K562 (cell line): ENCODE measurements at regions not wholly inside any gene's neighbourhood (a gene's known extent, or its start where the extent isn't known, plus 50 kb on each side); places are given as distances from the start of the nearest gene placed in this dataset.
A peak's percentile ranks its signal among the peaks of the same experiment; 100 is the strongest.

ENCODE experiments used
- ATF7 ChIP-seq: fragments of 450-650 bp; IDR thresholded peaks from 2 replicates; pipeline ENCODE4 v1.7.1; 2014; ENCODE audit warnings: mild to moderate bottlenecking, moderate library complexity
- CBX3 ChIP-seq, 2 experiments: IDR thresholded peaks; 1 replicate in 1 of 2; 2 replicates in 1 of 2; pipeline ENCODE4 v1.6.1; 2012; ENCODE audit warnings: inconsistent platforms in 2 of 2, low read length in 2 of 2, borderline replicate concordance in 1 of 2, control low read depth in 1 of 2
- CC2D1A ChIP-seq: fragments of 450-650 bp; IDR thresholded peaks from 2 replicates; pipeline ENCODE4 v1.6.1; 2017; ENCODE audit warnings: mild to moderate bottlenecking
- DIDO1 ChIP-seq: fragments of 450-650 bp; IDR thresholded peaks from 2 replicates; pipeline ENCODE4 v1.6.1; 2016; ENCODE audit warnings: low read depth, missing biosample characterization, missing genetic modification characterization
- GATAD2B ChIP-seq: fragments of 450-650 bp; IDR thresholded peaks from 2 replicates; pipeline ENCODE4 v1.6.1; 2017; ENCODE audit warnings: mild to moderate bottlenecking, borderline replicate concordance
- HOXB6 ChIP-seq: fragments of 250-450 bp; sonication (Bioruptor Pico); IDR thresholded peaks from 2 replicates; pipeline ENCODE4 v1.5.1; 2022; ENCODE audit warnings: mild to moderate bottlenecking, borderline replicate concordance
- NCOR1 ChIP-seq: fragments of 450-650 bp; IDR thresholded peaks from 2 replicates; pipeline ENCODE4 v1.6.1; 2016; ENCODE audit warnings: mild to moderate bottlenecking, moderate library complexity
- NR2C1 ChIP-seq, 2 experiments: fragments of 450-650 bp; IDR thresholded peaks; 2 replicates each; pipeline ENCODE4 v1.6.1; 2017; ENCODE audit warnings: mild to moderate bottlenecking in 2 of 2, antibody characterized with exemption in 1 of 2, inconsistent platforms in 1 of 2, missing compliant biosample characterization in 1 of 2, missing genetic modification characterization in 1 of 2
- TRIM28 ChIP-seq: fragments of 450-650 bp; IDR thresholded peaks from 2 replicates; pipeline ENCODE4 v1.6.1; 2017
- ZNF146 ChIP-seq: IDR thresholded peaks from one replicate; pipeline ENCODE4 v1.6.1; 2018; ENCODE audit warnings: missing compliant biosample characterization; ENCODE audit not compliant: unreplicated experiment
- ZNF311 ChIP-seq: fragments of 250-450 bp; sonication (Bioruptor Pico); IDR thresholded peaks from 2 replicates; pipeline ENCODE4 v1.4.0; 2020; ENCODE audit warnings: mild to moderate bottlenecking, moderate library complexity
- TF ChIP-seq, protein P1 (sequence below): sonication (generic); formaldehyde crosslinking; IDR thresholded peaks from 2 replicates; pipeline ENCODE4 v1.8.0; 2022; ENCODE audit warnings: mild to moderate bottlenecking, missing genetic modification reagents
- TF ChIP-seq, protein P2 (sequence below): fragments of 450-650 bp; IDR thresholded peaks from 2 replicates; pipeline ENCODE4 v1.6.1; 2017; ENCODE audit warnings: mild to moderate bottlenecking, moderate library complexity
- TF ChIP-seq, protein P3 (sequence below), 2 experiments: fragments of 450-650 bp; formaldehyde crosslinking in 1 of 2; IDR thresholded peaks; 2 replicates each; pipeline versions ENCODE4 v1.4.0 to v1.6.1; 2014 to 2020; ENCODE audit warnings: mild to moderate bottlenecking in 2 of 2, borderline replicate concordance in 1 of 2, low read depth in 1 of 2
- TF ChIP-seq, protein P4 (sequence below): sonication (generic); formaldehyde crosslinking; IDR thresholded peaks from 2 replicates; pipeline ENCODE4 v1.8.1; 2022; ENCODE audit warnings: missing genetic modification reagents
- TF ChIP-seq, protein P5 (sequence below): fragments of 250-450 bp; sonication (Bioruptor Pico); IDR thresholded peaks from 2 replicates; pipeline ENCODE4 v1.5.1; 2021; ENCODE audit warnings: mild to moderate bottlenecking

DNA sequence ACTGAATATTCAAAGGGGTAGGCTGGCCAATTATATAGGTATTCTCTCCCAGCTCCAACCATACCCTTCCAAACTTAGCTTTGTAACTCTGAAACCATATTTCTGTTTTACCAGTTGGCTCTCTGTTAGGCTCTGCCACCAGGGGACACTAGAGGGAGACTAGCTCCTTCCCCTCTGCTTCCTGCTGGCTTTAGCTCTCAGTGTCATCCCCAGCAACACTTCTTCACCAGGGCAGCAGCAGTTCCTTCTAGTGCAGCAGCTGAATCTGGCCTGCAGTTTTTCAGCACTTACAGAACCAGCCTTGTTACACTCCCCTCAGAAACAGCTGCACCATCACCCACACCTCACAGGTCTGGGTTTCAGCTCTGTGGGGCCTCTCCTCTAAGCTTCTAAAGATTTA lies 51.0 kb upstream of the DOCK9 start (continued):
- TF ChIP-seq, protein P1, sequence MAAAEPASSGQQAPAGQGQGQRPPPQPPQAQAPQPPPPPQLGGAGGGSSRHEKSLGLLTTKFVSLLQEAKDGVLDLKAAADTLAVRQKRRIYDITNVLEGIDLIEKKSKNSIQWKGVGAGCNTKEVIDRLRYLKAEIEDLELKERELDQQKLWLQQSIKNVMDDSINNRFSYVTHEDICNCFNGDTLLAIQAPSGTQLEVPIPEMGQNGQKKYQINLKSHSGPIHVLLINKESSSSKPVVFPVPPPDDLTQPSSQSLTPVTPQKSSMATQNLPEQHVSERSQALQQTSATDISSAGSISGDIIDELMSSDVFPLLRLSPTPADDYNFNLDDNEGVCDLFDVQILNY (CRISPR knock-in tag), result no peak
- TF ChIP-seq TRIM28, result peak; percentile 33; the same call in 1 of the 2 replicates
- no peak for TF ChIP-seq NCOR1
- TF ChIP-seq CC2D1A, result no peak
- no peak for TF ChIP-seq HOXB6
- TF ChIP-seq ZNF311 (CRISPR knock-in tag), result no peak
- TF ChIP-seq, protein P2, sequence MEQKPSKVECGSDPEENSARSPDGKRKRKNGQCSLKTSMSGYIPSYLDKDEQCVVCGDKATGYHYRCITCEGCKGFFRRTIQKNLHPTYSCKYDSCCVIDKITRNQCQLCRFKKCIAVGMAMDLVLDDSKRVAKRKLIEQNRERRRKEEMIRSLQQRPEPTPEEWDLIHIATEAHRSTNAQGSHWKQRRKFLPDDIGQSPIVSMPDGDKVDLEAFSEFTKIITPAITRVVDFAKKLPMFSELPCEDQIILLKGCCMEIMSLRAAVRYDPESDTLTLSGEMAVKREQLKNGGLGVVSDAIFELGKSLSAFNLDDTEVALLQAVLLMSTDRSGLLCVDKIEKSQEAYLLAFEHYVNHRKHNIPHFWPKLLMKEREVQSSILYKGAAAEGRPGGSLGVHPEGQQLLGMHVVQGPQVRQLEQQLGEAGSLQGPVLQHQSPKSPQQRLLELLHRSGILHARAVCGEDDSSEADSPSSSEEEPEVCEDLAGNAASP, result no peak
- TF ChIP-seq NR2C1 (IDR thresholded peaks at IDR 0.05), result no peak
- TF ChIP-seq NR2C1 (tag; IDR thresholded peaks at IDR 0.05), result no peak
- TF ChIP-seq, protein P3, sequence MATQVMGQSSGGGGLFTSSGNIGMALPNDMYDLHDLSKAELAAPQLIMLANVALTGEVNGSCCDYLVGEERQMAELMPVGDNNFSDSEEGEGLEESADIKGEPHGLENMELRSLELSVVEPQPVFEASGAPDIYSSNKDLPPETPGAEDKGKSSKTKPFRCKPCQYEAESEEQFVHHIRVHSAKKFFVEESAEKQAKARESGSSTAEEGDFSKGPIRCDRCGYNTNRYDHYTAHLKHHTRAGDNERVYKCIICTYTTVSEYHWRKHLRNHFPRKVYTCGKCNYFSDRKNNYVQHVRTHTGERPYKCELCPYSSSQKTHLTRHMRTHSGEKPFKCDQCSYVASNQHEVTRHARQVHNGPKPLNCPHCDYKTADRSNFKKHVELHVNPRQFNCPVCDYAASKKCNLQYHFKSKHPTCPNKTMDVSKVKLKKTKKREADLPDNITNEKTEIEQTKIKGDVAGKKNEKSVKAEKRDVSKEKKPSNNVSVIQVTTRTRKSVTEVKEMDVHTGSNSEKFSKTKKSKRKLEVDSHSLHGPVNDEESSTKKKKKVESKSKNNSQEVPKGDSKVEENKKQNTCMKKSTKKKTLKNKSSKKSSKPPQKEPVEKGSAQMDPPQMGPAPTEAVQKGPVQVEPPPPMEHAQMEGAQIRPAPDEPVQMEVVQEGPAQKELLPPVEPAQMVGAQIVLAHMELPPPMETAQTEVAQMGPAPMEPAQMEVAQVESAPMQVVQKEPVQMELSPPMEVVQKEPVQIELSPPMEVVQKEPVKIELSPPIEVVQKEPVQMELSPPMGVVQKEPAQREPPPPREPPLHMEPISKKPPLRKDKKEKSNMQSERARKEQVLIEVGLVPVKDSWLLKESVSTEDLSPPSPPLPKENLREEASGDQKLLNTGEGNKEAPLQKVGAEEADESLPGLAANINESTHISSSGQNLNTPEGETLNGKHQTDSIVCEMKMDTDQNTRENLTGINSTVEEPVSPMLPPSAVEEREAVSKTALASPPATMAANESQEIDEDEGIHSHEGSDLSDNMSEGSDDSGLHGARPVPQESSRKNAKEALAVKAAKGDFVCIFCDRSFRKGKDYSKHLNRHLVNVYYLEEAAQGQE (IDR thresholded peaks at IDR 0.05; ENCODE audit: borderline replicate concordance), result peak; percentile 29; the same call in 1 of the 2 replicates
- TF ChIP-seq, protein P3 (CRISPR knock-in tag; IDR thresholded peaks at IDR 0.05; ENCODE audit: low read depth), result no peak
- TF ChIP-seq CBX3 (IDR thresholded peaks at IDR 0.05; ENCODE audit: borderline replicate concordance in 1 of 2, low read length in 2 of 2), result 0 out of 3 replicates have a peak, but pooled peaks of 1 of the 2 experiments have one; percentile 43
- no peak for TF ChIP-seq GATAD2B
- TF ChIP-seq, protein P4, sequence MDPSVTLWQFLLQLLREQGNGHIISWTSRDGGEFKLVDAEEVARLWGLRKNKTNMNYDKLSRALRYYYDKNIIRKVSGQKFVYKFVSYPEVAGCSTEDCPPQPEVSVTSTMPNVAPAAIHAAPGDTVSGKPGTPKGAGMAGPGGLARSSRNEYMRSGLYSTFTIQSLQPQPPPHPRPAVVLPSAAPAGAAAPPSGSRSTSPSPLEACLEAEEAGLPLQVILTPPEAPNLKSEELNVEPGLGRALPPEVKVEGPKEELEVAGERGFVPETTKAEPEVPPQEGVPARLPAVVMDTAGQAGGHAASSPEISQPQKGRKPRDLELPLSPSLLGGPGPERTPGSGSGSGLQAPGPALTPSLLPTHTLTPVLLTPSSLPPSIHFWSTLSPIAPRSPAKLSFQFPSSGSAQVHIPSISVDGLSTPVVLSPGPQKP (CRISPR knock-in tag), result no peak
- TF ChIP-seq, protein P5, sequence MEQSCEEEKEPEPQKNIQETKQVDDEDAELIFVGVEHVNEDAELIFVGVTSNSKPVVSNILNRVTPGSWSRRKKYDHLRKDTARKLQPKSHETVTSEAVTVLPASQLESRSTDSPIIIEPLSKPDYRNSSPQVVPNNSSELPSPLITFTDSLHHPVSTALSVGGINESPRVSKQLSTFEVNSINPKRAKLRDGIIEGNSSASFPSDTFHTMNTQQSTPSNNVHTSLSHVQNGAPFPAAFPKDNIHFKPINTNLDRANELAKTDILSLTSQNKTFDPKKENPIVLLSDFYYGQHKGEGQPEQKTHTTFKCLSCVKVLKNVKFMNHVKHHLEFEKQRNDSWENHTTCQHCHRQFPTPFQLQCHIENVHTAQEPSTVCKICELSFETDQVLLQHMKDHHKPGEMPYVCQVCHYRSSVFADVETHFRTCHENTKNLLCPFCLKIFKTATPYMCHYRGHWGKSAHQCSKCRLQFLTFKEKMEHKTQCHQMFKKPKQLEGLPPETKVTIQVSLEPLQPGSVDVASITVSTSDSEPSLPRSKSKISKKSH (CRISPR knock-in tag), result no peak
- TF ChIP-seq ATF7, result no peak
- TF ChIP-seq DIDO1 (tag), result no peak
- TF ChIP-seq ZNF146, result no peak
